ELF-1 (cell line): ENCODE measurements at regions not wholly inside any gene's neighbourhood (a gene's known extent, or its start where the extent isn't known, plus 50 kb on each side); places are given as distances from the start of the nearest gene placed in this dataset.
A peak's percentile ranks its signal among the peaks of the same experiment; 100 is the strongest.

Experiments
- DNase-seq: peaks from one replicate; pipeline ENCODE4 v3.0.0-alpha.2; 2016; ENCODE audit warnings: low read depth, low spot score

DNA sequence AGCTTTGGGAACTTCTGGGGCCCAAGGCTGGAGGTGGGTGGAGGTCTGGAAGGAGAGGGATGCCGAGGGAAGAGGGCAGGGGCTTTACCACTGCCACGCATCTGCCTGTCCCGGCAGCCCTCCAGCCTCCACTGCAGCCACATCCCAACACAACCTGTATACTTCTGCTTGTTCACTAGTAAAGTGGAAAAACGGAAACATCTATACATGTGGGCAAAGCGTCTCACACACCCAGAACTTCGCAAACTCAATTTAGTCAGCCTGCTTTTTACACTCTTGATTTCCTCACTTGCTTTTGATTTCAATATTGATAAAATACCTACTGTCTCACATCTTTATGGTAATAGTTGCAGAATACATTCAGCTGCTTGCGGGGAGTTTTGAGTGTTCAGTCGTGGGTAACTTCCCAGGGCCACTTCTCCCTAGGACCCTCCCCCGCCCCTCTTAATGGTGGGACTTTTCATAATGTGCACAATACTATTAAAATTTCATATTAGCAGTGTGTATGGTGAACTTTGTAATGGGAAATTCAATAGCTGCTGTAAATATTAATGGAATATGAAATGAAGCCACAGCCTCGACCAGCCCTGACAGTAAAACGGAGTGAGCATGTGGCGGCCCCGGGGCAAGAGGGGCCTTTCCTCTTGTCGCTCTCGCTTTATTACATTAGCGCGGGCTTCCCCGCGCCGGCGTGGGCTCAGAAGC, 85.2 kb downstream of the NR2F2 start:
- DNase-seq: no peak

DNA sequence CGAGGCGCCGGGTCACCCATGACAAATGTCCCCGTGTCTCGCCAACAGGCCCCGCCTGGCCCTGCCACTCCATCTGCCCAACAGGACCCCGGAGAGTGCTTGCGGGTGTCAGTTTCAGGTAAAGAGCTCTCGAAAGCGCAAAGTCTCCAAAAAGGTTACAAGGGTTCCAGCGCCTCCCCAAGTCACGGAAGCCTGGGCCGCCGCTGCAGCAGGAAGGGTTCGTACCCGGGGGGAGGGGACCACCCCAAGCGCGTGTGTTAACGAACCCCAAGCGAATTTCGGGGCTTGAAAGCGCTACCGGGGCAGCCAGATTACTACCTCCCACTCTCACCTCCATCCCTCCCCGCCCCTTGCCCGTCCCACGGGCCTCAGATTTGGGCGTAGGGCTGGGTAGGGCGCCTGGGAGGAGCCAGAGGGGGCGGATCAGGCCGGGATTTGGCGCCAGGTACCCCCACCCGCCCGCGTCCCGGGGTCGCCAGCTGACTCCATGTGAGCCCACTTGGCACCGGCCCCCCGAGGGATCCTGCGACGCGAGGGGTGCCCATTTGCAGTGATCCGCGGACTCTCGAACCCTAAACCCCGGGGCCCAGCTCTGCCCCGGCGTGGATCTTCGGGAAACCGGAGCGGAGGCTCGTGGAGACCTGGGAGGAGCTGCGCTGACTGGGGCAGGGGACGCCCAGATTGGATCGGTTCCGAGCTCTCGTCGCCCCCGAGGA, 85.9 kb downstream of the NR2F2 start:
- DNase-seq: peak; percentile 51

DNA sequence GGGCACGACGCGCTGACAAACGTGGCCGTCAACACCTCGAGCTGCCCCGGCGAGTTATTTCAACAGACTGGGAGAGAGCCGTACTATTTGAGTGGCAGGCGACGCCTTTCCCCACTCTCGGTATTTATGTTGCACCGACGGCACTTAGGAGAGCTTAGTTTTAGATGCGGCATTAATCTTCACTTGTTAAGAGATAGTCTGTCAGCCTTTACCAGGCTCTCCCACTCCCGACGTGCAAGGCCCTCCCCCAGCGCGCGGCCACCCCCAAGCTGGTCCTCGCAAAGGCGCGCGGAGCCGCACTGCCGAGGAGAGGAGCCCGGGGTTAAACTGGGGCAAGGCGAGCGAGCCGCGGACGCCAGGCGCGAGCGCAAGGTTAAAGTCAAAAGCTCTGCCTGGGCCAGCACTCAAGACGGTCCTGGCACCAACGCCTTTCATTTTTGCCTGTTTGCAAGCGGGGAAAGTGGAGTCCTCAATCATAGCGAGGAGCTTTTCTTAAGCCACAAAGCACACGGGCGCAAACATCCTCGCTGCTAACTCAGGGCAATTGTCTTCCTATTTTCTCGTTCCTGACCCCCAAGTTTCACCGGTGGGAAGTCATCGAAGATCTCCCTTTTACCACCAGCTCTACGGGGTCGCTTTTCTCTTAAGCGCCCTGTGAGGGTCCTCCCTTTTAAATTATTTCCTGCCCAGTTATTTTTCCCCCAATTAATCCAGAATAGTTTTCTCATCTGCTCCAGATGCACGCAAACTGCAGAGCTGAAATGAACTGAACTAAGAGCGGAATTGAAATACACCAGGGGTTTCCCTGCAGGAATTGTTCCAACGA, 86.6 kb downstream of the NR2F2 start:
- DNase-seq: peak; percentile 62

DNA sequence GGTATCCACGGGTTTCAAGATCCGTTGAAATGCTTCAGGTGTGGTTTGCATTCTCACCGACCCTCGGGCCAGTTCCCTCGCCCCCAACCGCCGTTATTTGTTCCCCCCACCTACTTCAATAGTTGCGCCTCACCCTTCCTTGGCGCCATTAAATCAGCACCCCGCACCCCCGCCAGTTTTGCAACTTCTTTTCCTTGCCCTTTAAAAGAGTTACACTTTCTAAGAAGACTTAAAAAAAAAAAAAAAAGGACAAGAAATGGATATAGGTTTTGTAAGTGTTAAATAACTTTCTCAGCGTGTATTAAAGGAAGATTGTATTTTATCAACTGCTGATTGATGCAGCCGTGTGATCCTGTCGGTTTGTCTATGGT, 87.2 kb downstream of the NR2F2 start:
- no peak for DNase-seq

- no peak for DNase-seq
Measured at GRCh38 chr15:96418146-96418545, 87.6 kb downstream of the NR2F2 start.

- DNase-seq: no peak
Measured at GRCh38 chr15:96421178-96421601, 90.7 kb downstream of the NR2F2 start.

DNA sequence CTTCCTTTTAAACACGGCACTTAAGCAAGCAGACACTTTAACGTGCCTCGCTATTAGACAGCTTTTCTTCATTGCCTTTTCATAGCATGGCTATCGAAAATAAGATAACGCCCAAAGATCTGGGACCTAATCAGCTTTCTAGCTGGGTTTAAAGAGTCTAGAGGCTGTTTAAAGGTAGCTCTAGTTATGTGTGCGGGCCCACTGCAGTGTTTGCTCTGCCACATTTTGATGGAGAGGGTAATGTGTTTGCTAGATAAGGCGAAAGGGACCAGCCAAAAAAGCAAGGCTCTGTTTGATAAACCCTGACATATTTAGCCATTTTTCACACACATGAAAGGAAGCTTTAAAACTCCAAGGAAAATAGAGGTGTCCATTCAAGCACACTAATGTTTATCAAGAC, 91.6 kb downstream of the NR2F2 start:
- DNase-seq: no peak

- no peak for DNase-seq
Measured at GRCh38 chr15:96424674-96425073, 94.2 kb downstream of the NR2F2 start.

DNA sequence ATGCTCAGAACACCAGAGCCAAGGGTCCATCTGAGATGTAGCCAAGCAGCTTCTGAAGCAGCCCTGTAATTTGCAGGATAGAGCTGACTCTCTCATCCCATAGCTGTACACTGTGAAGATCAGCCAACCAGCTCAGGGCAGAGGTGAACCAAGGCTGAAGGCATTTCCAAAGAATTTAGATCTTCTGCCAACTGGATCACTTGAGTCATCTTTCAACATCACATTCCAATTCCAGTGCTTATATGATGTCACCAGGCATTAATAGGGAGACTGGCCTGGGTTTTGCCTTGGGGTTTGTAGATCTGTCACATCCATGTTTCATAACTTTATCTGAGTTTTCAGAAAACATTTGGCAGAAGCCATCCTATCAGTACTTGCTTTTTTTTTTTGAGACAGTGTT, 98.2 kb downstream of the NR2F2 start:
- no peak for DNase-seq

DNA sequence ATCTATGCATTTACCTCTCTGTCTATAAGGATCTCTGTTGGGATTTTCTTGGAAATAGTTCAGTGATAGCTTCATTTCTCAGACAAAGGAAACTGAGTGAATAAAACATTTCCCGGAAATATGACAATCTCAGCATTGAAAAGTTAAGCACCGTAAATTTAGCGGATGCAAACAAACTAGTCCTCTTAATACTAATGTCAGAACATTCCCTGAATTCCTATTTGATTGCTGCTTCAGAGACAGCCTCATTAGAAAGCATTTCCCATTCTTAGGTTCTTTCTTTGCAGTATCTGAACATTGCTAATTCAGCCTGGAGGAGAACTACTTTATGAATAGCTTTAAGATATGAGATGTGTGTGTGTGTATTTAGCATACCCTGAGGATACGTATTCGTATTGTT, 101.3 kb downstream of the NR2F2 start:
- DNase-seq: no peak

GRCh38 chr15:96435022-96435421, 104.5 kb downstream of the NR2F2 start:
- DNase-seq: no peak

GRCh38 chr15:96435841-96436240, 105.3 kb downstream of the NR2F2 start:
- DNase-seq: no peak

DNA sequence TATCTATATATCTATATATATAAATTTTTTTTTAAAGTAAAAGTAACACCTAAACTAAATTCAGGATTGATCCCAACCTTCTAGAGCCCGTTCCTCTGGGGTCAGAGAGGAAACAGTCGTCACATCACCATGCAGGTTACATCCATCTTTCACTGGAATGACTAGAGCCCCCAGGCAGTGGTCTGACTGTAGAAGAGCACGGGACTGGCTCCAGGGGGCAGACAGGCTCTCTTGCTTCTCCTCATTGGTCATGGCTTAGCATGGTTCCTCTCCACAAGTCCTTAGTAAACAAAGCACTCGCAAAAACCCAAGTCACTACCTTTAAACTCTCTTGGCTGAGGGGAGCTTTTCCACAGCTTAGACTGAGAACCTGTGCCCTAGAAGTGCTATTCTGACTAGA, 110.5 kb downstream of the NR2F2 start:
- peak; percentile 18 for DNase-seq

- DNase-seq: no peak
Measured at GRCh38 chr15:96442076-96442475, 111.6 kb downstream of the NR2F2 start.

DNA sequence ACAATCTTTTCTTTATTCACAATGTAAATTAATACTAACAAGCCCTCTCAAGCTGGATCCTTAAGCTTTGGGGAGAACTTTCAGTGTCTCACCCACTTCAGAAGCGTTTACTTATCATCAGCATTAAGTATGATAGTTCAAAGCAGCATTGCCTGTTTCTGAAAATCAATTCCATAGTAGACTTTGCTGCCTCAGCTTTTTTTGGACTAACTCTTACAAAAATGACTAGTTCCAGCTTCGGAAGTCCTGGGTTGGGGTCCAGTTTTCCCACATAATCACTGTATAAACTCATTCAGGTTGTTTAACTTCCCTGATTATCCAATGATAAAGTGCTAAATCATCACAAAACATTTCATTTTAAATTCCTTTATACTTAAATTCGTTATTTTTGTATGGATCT, 114.4 kb downstream of the NR2F2 start:
- no peak for DNase-seq

DNA sequence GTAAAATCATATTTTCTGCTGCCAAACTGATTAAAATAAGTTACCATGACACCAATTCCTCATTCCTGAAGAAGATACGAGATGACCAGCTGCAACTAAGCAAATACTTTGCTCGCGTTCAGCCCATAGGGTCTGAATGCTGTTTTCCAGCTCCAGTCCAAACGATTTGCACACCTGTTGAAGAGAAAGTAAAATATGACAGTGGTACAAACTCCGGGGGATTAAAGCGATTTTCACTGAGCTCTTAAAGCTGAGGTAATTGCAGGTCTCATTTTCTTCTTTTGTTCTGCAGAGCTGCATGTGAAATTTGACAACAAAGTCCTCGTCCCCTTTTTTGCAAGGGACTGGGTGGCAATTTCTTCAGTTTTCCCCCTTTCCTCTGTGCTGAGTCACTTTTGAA, 118.4 kb downstream of the NR2F2 start:
- no peak for DNase-seq

DNA sequence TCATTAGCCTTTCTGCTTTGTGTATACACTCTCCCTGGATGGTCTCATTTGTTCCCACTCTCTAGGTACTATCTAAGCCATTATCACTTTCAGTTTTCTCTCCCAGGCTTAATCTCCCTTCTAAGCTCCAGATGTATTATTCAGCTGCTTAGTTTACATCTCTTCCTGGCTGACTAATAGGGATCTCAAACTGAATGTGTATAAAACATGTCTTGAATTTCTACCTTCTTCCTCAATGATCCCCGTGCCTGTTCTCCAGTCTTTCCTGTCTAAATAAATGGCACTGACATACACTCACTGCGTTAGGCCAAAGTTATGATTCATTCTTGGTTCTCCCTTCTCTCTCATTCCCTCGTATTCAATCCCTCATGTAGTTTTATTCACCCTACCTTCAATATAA, 127.3 kb downstream of the NR2F2 start:
- DNase-seq: no peak

DNA sequence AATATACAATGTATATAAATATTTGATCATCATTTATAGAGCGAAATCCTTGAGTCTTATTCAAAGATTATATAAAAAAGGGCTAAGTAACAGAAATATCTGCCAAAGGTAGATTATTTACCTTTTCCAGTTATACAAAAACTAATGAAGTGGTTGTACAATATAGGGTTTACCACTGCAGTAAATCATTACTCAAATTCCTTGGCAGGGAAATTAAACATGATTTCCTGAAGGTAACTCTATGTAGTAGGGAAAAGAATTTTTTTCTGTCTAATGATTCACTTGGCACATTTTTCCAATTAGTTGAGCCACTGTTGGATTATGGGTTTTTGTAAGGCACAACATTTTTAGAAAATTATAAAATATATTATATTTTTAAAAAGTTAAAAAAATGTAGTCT, 129.6 kb downstream of the NR2F2 start:
- no peak for DNase-seq

- DNase-seq: no peak
Measured at GRCh38 chr15:96462768-96463750, 132.6 kb downstream of the NR2F2 start.

DNA sequence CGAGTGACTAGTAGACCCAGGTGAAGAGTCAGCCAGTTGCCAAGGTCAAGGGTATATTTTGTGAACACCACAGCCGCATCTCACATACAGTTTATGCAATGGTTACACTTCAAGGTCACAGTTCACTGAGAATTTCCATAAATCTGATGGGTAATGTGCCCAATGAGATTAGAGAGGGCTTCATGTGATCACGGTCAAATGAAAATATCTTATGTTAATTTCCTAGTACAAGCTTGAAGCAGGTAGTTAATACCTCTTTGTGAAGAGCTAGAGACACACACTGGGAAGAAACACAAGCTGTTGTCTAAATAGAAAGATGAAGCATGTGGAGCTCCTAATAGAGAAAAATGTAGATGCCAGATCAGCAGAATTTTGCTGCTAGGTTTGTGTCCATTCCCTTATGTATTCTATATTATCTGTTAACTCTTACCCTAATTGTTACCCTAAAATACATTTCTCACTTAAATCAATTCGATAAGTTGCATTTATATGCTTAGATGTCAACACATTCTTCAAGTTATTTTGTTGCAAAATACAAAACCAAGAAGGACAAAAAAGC, 136.0 kb downstream of the NR2F2 start:
- no peak for DNase-seq

DNA sequence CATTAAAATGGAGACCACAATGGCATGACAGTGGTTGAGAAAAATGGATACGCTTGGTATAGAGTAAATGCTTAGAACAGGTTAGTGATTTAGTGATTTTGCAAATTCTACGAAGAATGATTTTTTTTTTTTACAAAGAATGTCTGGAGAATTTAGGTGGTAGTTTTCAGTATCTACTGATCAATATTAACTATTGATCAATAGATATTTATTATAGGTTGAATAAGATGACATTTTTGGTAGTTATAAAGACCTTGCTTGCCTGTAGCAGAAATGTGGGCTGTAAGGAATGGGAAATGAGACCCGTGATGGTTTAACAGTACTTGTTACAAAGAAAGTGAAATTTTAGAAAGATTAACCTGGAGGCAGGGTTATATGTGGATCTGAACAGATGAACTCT, 137.5 kb downstream of the NR2F2 start:
- DNase-seq: no peak
